WTC11 (cell line): ENCODE measurements at regions not wholly inside any gene's neighbourhood (a gene's known extent, or its start where the extent isn't known, plus 50 kb on each side); places are given as distances from the start of the nearest gene placed in this dataset.

Experiments used
- ATAC-seq: fragments of 200-7000 bp; cut with Tn5 transposase; 2 replicates; pipeline ENCODE4 v1.10.0; 2021; ENCODE audit warnings: mild to moderate bottlenecking, moderate library complexity
- CTCF ChIA-PET: fragments of 300-600 bp; sonication (Branson Sonifier 250); formaldehyde crosslinking; loops from one replicate; lab custom pipeline; 2021; ENCODE audit warnings: antibody characterized with exemption; lab: Charles Lee
- POLR2A ChIA-PET: fragments of 350-600 bp; sonication (Branson Sonifier 250); formaldehyde crosslinking; loops from one replicate; lab custom pipeline; 2021; ENCODE audit warnings: antibody characterized with exemption; lab: Charles Lee
- DNase-seq: peaks from one replicate; pipeline ENCODE4 v3.0.0; 2021; ENCODE audit warnings: low spot score
- H3K27ac Mint-ChIP-seq: 2 replicates; pipeline ENCODE4 v1.8.0; 2021; ENCODE audit warnings: mixed read lengths
- H3K27me3 Mint-ChIP-seq: 2 replicates; pipeline ENCODE4 v1.8.0; 2021; ENCODE audit warnings: low read depth, mild to moderate bottlenecking, moderate library complexity, mixed read lengths
- H3K36me3 Mint-ChIP-seq: 2 replicates; pipeline ENCODE4 v1.8.0; 2021; ENCODE audit warnings: mixed read lengths
- H3K4me1 Mint-ChIP-seq: 2 replicates; pipeline ENCODE4 v1.8.0; 2022; ENCODE audit warnings: mixed read lengths
- H3K4me3 Mint-ChIP-seq: 2 replicates; pipeline ENCODE4 v1.8.0; 2021; ENCODE audit warnings: mild to moderate bottlenecking, moderate library complexity, mixed read lengths
- H3K9me3 Mint-ChIP-seq: 2 replicates; pipeline ENCODE4 v1.8.0; 2021; ENCODE audit warnings: mixed read lengths
- CBFB ChIP-seq: sonication (generic); formaldehyde crosslinking; IDR thresholded peaks from 2 replicates; pipeline ENCODE4 v1.8.1; 2022; ENCODE audit warnings: mild to moderate bottlenecking, low read depth, missing genetic modification reagents
- CDX4 ChIP-seq: fragments of 250-450 bp; sonication (Bioruptor Pico); IDR thresholded peaks from 2 replicates; pipeline ENCODE4 v1.9.0; 2021; ENCODE audit warnings: moderate library complexity, mild to moderate bottlenecking, inconsistent platforms, borderline replicate concordance
- CREB1 ChIP-seq: sonication (generic); formaldehyde crosslinking; IDR thresholded peaks from 2 replicates; pipeline ENCODE4 v1.8.0; 2023; ENCODE audit warnings: mild to moderate bottlenecking, missing genetic modification reagents
- E2F4 ChIP-seq: sonication (generic); formaldehyde crosslinking; IDR thresholded peaks from 2 replicates; pipeline ENCODE4 v1.8.1; 2022; ENCODE audit warnings: low read depth, mild to moderate bottlenecking, moderate library complexity, missing genetic modification reagents, borderline replicate concordance
- GABPB1 ChIP-seq: sonication (generic); formaldehyde crosslinking; IDR thresholded peaks from 2 replicates; pipeline ENCODE4 v1.8.1; 2023; ENCODE audit warnings: mild to moderate bottlenecking, missing genetic modification reagents
- GTF2I ChIP-seq: fragments of 250-450 bp; sonication (Bioruptor Pico); conservative IDR thresholded peaks from 2 replicates; pipeline ENCODE4 v1.4.0; 2021; ENCODE audit warnings: mild to moderate bottlenecking
- IRF1 ChIP-seq: sonication (generic); formaldehyde crosslinking; IDR thresholded peaks from 2 replicates; pipeline ENCODE4 v1.8.0; 2023; ENCODE audit warnings: missing genetic modification reagents
- NFATC4 ChIP-seq: fragments of 250-450 bp; sonication (Bioruptor Pico); IDR thresholded peaks from 2 replicates; pipeline ENCODE4 v1.9.0; 2021; ENCODE audit warnings: mild to moderate bottlenecking
- NFE2L1 ChIP-seq: sonication (generic); formaldehyde crosslinking; IDR thresholded peaks from 2 replicates; pipeline ENCODE4 v1.8.1; 2023; ENCODE audit warnings: missing genetic modification reagents
- NR1H2 ChIP-seq: sonication (generic); formaldehyde crosslinking; IDR thresholded peaks from 2 replicates; pipeline ENCODE4 v1.9.0; 2021; ENCODE audit warnings: mild to moderate bottlenecking, moderate library complexity, missing genetic modification reagents
- RELA ChIP-seq: sonication (generic); formaldehyde crosslinking; IDR thresholded peaks from 2 replicates; pipeline ENCODE4 v1.8.1; 2022; ENCODE audit warnings: missing genetic modification reagents, mild to moderate bottlenecking, borderline replicate concordance
- TEAD1 ChIP-seq: sonication (generic); formaldehyde crosslinking; IDR thresholded peaks from 2 replicates; pipeline ENCODE4 v1.8.0; 2022; ENCODE audit warnings: mild to moderate bottlenecking, missing genetic modification reagents
- USF1 ChIP-seq: sonication (generic); formaldehyde crosslinking; IDR thresholded peaks from 2 replicates; pipeline ENCODE4 v1.8.0; 2022; ENCODE audit warnings: mild to moderate bottlenecking, missing genetic modification reagents
- ZNF138 ChIP-seq: sonication (generic); formaldehyde crosslinking; conservative IDR thresholded peaks from 2 replicates; pipeline ENCODE4 v1.8.1; 2022; ENCODE audit warnings: mild to moderate bottlenecking, moderate library complexity, missing genetic modification reagents
- TF ChIP-seq, protein P1 (sequence below): sonication (generic); formaldehyde crosslinking; IDR thresholded peaks from 2 replicates; pipeline ENCODE4 v1.8.1; 2023; ENCODE audit warnings: mild to moderate bottlenecking, missing genetic modification reagents, moderate library complexity
- TF ChIP-seq, protein P2 (sequence below): sonication (generic); formaldehyde crosslinking; IDR thresholded peaks from 2 replicates; pipeline ENCODE4 v1.8.1; 2023; ENCODE audit warnings: mild to moderate bottlenecking, missing genetic modification reagents, borderline replicate concordance
- TF ChIP-seq, protein P3 (sequence below): sonication (generic); formaldehyde crosslinking; IDR thresholded peaks from 2 replicates; pipeline ENCODE4 v1.8.0; 2022; ENCODE audit warnings: mild to moderate bottlenecking, missing genetic modification reagents
- TF ChIP-seq, protein P4 (sequence below): sonication (generic); formaldehyde crosslinking; conservative IDR thresholded peaks from 2 replicates; pipeline ENCODE4 v1.8.1; 2022; ENCODE audit warnings: mild to moderate bottlenecking, missing genetic modification reagents

GRCh38 chr6:27765028-27765590, 147.1 kb downstream of the OR2B2 start:
- TF ChIP-seq GABPB1 (no peak), NFATC4 (CRISPR knock-in tag) (no peak), GTF2I (CRISPR knock-in tag) (no peak), E2F4 (no peak), CBFB (CRISPR knock-in tag) (no peak), TEAD1 (CRISPR knock-in tag) (no peak), USF1 (CRISPR knock-in tag) (no peak), ZNF138 (no peak), RELA (CRISPR knock-in tag) (no peak), CDX4 (no peak), NFE2L1 (CRISPR knock-in tag) (no peak), IRF1 (CRISPR knock-in tag) (no peak), CREB1 (CRISPR knock-in tag) (no peak), NR1H2 (no peak)
- TF ChIP-seq, protein P1, sequence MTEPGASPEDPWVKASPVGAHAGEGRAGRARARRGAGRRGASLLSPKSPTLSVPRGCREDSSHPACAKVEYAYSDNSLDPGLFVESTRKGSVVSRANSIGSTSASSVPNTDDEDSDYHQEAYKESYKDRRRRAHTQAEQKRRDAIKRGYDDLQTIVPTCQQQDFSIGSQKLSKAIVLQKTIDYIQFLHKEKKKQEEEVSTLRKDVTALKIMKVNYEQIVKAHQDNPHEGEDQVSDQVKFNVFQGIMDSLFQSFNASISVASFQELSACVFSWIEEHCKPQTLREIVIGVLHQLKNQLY (CRISPR knock-in tag): no peak
- TF ChIP-seq, protein P2, sequence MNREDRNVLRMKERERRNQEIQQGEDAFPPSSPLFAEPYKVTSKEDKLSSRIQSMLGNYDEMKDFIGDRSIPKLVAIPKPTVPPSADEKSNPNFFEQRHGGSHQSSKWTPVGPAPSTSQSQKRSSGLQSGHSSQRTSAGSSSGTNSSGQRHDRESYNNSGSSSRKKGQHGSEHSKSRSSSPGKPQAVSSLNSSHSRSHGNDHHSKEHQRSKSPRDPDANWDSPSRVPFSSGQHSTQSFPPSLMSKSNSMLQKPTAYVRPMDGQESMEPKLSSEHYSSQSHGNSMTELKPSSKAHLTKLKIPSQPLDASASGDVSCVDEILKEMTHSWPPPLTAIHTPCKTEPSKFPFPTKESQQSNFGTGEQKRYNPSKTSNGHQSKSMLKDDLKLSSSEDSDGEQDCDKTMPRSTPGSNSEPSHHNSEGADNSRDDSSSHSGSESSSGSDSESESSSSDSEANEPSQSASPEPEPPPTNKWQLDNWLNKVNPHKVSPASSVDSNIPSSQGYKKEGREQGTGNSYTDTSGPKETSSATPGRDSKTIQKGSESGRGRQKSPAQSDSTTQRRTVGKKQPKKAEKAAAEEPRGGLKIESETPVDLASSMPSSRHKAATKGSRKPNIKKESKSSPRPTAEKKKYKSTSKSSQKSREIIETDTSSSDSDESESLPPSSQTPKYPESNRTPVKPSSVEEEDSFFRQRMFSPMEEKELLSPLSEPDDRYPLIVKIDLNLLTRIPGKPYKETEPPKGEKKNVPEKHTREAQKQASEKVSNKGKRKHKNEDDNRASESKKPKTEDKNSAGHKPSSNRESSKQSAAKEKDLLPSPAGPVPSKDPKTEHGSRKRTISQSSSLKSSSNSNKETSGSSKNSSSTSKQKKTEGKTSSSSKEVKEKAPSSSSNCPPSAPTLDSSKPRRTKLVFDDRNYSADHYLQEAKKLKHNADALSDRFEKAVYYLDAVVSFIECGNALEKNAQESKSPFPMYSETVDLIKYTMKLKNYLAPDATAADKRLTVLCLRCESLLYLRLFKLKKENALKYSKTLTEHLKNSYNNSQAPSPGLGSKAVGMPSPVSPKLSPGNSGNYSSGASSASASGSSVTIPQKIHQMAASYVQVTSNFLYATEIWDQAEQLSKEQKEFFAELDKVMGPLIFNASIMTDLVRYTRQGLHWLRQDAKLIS (CRISPR knock-in tag): no peak
- TF ChIP-seq, protein P3, sequence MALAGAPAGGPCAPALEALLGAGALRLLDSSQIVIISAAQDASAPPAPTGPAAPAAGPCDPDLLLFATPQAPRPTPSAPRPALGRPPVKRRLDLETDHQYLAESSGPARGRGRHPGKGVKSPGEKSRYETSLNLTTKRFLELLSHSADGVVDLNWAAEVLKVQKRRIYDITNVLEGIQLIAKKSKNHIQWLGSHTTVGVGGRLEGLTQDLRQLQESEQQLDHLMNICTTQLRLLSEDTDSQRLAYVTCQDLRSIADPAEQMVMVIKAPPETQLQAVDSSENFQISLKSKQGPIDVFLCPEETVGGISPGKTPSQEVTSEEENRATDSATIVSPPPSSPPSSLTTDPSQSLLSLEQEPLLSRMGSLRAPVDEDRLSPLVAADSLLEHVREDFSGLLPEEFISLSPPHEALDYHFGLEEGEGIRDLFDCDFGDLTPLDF (CRISPR knock-in tag): no peak
- TF ChIP-seq, protein P4, sequence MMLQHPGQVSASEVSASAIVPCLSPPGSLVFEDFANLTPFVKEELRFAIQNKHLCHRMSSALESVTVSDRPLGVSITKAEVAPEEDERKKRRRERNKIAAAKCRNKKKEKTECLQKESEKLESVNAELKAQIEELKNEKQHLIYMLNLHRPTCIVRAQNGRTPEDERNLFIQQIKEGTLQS (CRISPR knock-in tag): no peak
- H3K9me3 Mint-ChIP-seq: no peaks in the 10 kb centered on the region
- H3K4me1 Mint-ChIP-seq: peaks cover 9% of the 10 kb centered on the region
- CTCF ChIA-PET: interaction anchor here (1.0 to 2.4 kb wide), 2 partner anchors 11 to 13 kb away, joined by 3 to 6 read pairs; no protein-coding TSS in a partner anchor
- POLR2A ChIA-PET: no interaction called here
- no peak for DNase-seq
- no peak overlapping the region for H3K27ac Mint-ChIP-seq
- peaks cover 100% of the 10 kb centered on the region for H3K27me3 Mint-ChIP-seq
- no peaks in the 10 kb centered on the region for H3K36me3 Mint-ChIP-seq
- H3K4me3 Mint-ChIP-seq: no peak overlapping the region
- ATAC-seq: no peak
